Erythroblast (primary cell): ENCODE measurements at regions not wholly inside any gene's neighbourhood (a gene's known extent, or its start where the extent isn't known, plus 50 kb on each side); places are given as distances from the start of the nearest gene placed in this dataset.

Experiments
- GATA1 ChIP-seq: IDR thresholded peaks from 2 replicates; pipeline ENCODE4 v1.6.1; 2011; ENCODE audit warnings: low read depth, mild to moderate bottlenecking, control low read depth, low read length, moderate library complexity
- POLR2A ChIP-seq: IDR thresholded peaks from 2 replicates; pipeline ENCODE4 v1.6.1; 2011; ENCODE audit warnings: mild to moderate bottlenecking, low read length

DNA sequence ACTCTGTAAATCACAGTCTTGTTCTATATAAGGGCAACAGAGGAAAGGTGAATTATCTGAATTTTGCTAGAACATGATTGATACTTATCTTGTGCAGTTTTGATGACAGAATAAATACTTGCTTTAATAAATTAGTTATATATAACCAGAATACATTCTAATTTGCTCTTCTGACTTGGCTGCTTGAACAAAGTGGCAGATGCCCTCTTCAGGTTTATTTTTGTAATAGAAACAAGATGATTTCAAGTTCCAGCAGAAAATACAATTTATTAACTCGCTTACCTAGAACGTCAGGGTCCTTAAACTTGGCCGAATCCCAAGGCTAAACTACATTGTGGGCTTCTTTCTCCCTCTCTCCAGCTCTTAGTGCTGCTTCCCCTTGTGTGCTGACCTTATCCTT is 57.6 kb upstream of the SSTR1 start:
- TF ChIP-seq POLR2A: no peak
- no peak for TF ChIP-seq GATA1
